H1 (cell line): ENCODE measurements at regions not wholly inside any gene's neighbourhood (a gene's known extent, or its start where the extent isn't known, plus 50 kb on each side); places are given as distances from the start of the nearest gene placed in this dataset.

Source experiments
- CTCF ChIA-PET: fragments of 300-600 bp; sonication (Branson Sonifier 250); formaldehyde crosslinking; loops from one replicate; lab custom pipeline; 2021; ENCODE audit not compliant: partially characterized antibody; lab: Charles Lee
- POLR2A ChIA-PET: fragments of 300-600 bp; sonication (Branson Sonifier 250); formaldehyde crosslinking; loops from one replicate; lab custom pipeline; 2021; ENCODE audit warnings: inconsistent platforms; ENCODE audit not compliant: partially characterized antibody; lab: Charles Lee
- DNase-seq, 2 experiments: peaks; one replicate each; pipeline versions ENCODE4 v3.0.0 to v3.0.0-alpha.2; 2010 to 2022; ENCODE audit warnings: low spot score in 2 of 2, low read depth in 1 of 2, mixed read lengths in 1 of 2
- FAIRE-seq: peaks from 2 replicates; lab custom pipeline; 2011; peaks lifted over from hg19 to GRCh38; lab: Jason Lieb, UNC
- H2AFZ ChIP-seq: 2 replicates; pipeline ENCODE4 v1.8.1; 2012; ENCODE audit warnings: low read length, inconsistent platforms
- H2AK5ac ChIP-seq: 2 replicates; pipeline ENCODE4 v1.6.1; 2013; ENCODE audit warnings: low read depth, low read length
- H2BK120ac ChIP-seq: replicated peaks from 2 replicates; pipeline ENCODE3; 2013; ENCODE audit warnings: low read depth, low read length, inconsistent platforms
- H2BK12ac ChIP-seq: 2 replicates; pipeline ENCODE4 v1.6.1; 2013; ENCODE audit warnings: low read depth, low read length
- H2BK15ac ChIP-seq: 2 replicates; pipeline ENCODE4 v1.6.1; 2013; ENCODE audit warnings: low read length
- H2BK20ac ChIP-seq: 2 replicates; pipeline ENCODE4 v1.6.1; 2013; ENCODE audit warnings: low read length
- H2BK5ac ChIP-seq: 2 replicates; pipeline ENCODE4 v1.6.1; 2013; ENCODE audit warnings: low read depth, low read length
- H3K14ac ChIP-seq: 2 replicates; pipeline ENCODE4 v1.6.1; 2013; ENCODE audit warnings: inconsistent platforms; ENCODE audit not compliant: insufficient read length
- H3K18ac ChIP-seq: 2 replicates; pipeline ENCODE4 v1.6.1; 2013; ENCODE audit warnings: low read length; ENCODE audit errors: extremely low read depth
- H3K23ac ChIP-seq: 2 replicates; pipeline ENCODE4 v1.6.1; 2013; ENCODE audit warnings: inconsistent platforms; ENCODE audit not compliant: insufficient read length
- H3K23me2 ChIP-seq: 2 replicates; pipeline ENCODE4 v1.6.1; 2013; ENCODE audit warnings: low read depth, low read length
- H3K27ac ChIP-seq: 2 replicates; pipeline ENCODE4 v1.6.1; 2011; ENCODE audit warnings: low read depth, low read length, inconsistent platforms
- H3K27me3 ChIP-seq, 4 experiments: replicated peaks in 1 of 4; 1 replicate in 1 of 4; 2 replicates in 3 of 4; pipeline versions ENCODE4 v1.6.1 to v1.8.1; 2011 to 2013; ENCODE audit warnings: low read length in 3 of 4, mild to moderate bottlenecking in 3 of 4, inconsistent platforms in 2 of 4, mixed read lengths in 2 of 4, moderate library complexity in 1 of 4; ENCODE audit not compliant: control insufficient read depth in 3 of 4, insufficient read depth in 3 of 4; ENCODE audit errors: extremely low read depth in 1 of 4
- H3K36me3 ChIP-seq, 4 experiments: 2 replicates each; pipeline versions ENCODE4 v1.6.1 to v1.8.1; 2011 to 2013; ENCODE audit warnings: mild to moderate bottlenecking in 4 of 4, low read length in 3 of 4, moderate library complexity in 2 of 4, control low read depth in 1 of 4, inconsistent platforms in 1 of 4; ENCODE audit not compliant: insufficient read depth in 4 of 4, control insufficient read depth in 2 of 4
- H3K4ac ChIP-seq: replicated peaks from 2 replicates; pipeline ENCODE3; 2013; ENCODE audit warnings: low read length, low read depth, mixed read lengths, inconsistent platforms; ENCODE audit not compliant: insufficient read length
- H3K4me1 ChIP-seq, 4 experiments: replicated peaks in 1 of 4; 1 replicate in 1 of 4; 2 replicates in 3 of 4; pipeline versions ENCODE4 v1.6.1 to v1.8.1; 2011 to 2013; ENCODE audit warnings: low read length in 3 of 4, inconsistent platforms in 2 of 4, mixed read lengths in 1 of 4; ENCODE audit not compliant: insufficient read depth in 4 of 4, control insufficient read depth in 3 of 4
- H3K4me2 ChIP-seq, 2 experiments: 2 replicates each; pipeline versions ENCODE4 v1.6.1 to v1.8.1; 2011 to 2013; ENCODE audit warnings: low read depth in 2 of 2, low read length in 2 of 2, control low read depth in 1 of 2, inconsistent platforms in 1 of 2, mild to moderate bottlenecking in 1 of 2; ENCODE audit not compliant: insufficient read depth in 1 of 2
- H3K4me3 ChIP-seq, 4 experiments: fragments of 200-600, 300-600 bp in 1 of 4; sonication (generic), shearing (Covaris generic), sonication (Bioruptor Twin) in 1 of 4; 2 replicates each; pipeline versions ENCODE4 v1.5.1 to v1.8.1; 2011 to 2016; ENCODE audit warnings: low read length in 4 of 4, low read depth in 3 of 4, control low read depth in 2 of 4, inconsistent platforms in 2 of 4, mild to moderate bottlenecking in 2 of 4, mixed read lengths in 1 of 4, moderate library complexity in 1 of 4; ENCODE audit not compliant: insufficient read depth in 2 of 4; ENCODE audit errors: extremely low read depth in 1 of 4
- H3K56ac ChIP-seq: replicated peaks from 2 replicates; pipeline ENCODE3; 2013; ENCODE audit warnings: low read depth, mild to moderate bottlenecking, mixed read lengths, low read length, inconsistent platforms; ENCODE audit not compliant: insufficient read length
- H3K79me1 ChIP-seq: 2 replicates; pipeline ENCODE4 v1.6.1; 2013; ENCODE audit warnings: low read depth, low read length, control low read depth
- H3K79me2 ChIP-seq, 2 experiments: 2 replicates each; pipeline versions ENCODE4 v1.6.1 to v1.8.1; 2012 to 2013; ENCODE audit warnings: low read length in 2 of 2, mild to moderate bottlenecking in 2 of 2, inconsistent platforms in 1 of 2; ENCODE audit not compliant: insufficient read depth in 2 of 2, control insufficient read depth in 1 of 2
- H3K9ac ChIP-seq, 4 experiments: replicated peaks in 1 of 4; 1 replicate in 1 of 4; 2 replicates in 3 of 4; pipeline versions ENCODE4 v1.6.1 to v1.8.1; 2011 to 2013; ENCODE audit warnings: low read depth in 3 of 4, low read length in 3 of 4, control low read depth in 2 of 4, mild to moderate bottlenecking in 2 of 4, moderate library complexity in 2 of 4, inconsistent platforms in 1 of 4; ENCODE audit errors: extremely low read depth in 1 of 4
- H3K9me3 ChIP-seq, 2 experiments: 2 replicates each; pipeline versions ENCODE4 v1.6.1 to v1.8.1; 2012 to 2013; ENCODE audit warnings: mild to moderate bottlenecking in 2 of 2, moderate library complexity in 2 of 2, control low read depth in 1 of 2, inconsistent platforms in 1 of 2, low read depth in 1 of 2, low read length in 1 of 2, mixed read lengths in 1 of 2; ENCODE audit not compliant: insufficient read depth in 2 of 2
- H4K20me1 ChIP-seq, 2 experiments: replicated peaks in 1 of 2; 2 replicates each; pipeline versions ENCODE3 to v1.8.1; 2011 to 2013; ENCODE audit warnings: inconsistent platforms in 2 of 2, low read length in 2 of 2, mild to moderate bottlenecking in 1 of 2; ENCODE audit not compliant: insufficient read depth in 2 of 2, control insufficient read depth in 1 of 2
- H4K5ac ChIP-seq: 2 replicates; pipeline ENCODE4 v1.6.1; 2013; ENCODE audit warnings: low read length, low read depth, mixed read lengths, inconsistent platforms; ENCODE audit not compliant: insufficient read length
- H4K8ac ChIP-seq: 2 replicates; pipeline ENCODE4 v1.8.0; 2013; ENCODE audit warnings: mild to moderate bottlenecking, moderate library complexity, low read length, inconsistent platforms; ENCODE audit not compliant: insufficient read depth; ENCODE audit errors: extremely low read depth
- H4K91ac ChIP-seq: replicated peaks from 2 replicates; pipeline ENCODE3; 2013; ENCODE audit warnings: low read length, mixed read lengths, inconsistent platforms; ENCODE audit not compliant: insufficient read length
- BACH1 ChIP-seq: IDR thresholded peaks from 2 replicates; pipeline ENCODE4 v1.6.1; 2012; ENCODE audit warnings: low read length, improper control_type of control experiment
- BRCA1 ChIP-seq: IDR thresholded peaks from 2 replicates; pipeline ENCODE4 v1.6.1; 2012; ENCODE audit warnings: low read depth, low read length, improper control_type of control experiment
- CBX8 ChIP-seq: fragments of 300-800, 300-1000 bp; sonication (generic); IDR thresholded peaks from 2 replicates; pipeline ENCODE4 v1.7.1; 2016; ENCODE audit warnings: low read depth, low read length, borderline replicate concordance
- GABPA ChIP-seq: IDR thresholded peaks from 2 replicates; pipeline ENCODE4 v1.6.1; 2011; ENCODE audit warnings: mild to moderate bottlenecking, low read length, moderate library complexity, borderline replicate concordance; ENCODE audit not compliant: insufficient read depth
- NANOG ChIP-seq: IDR thresholded peaks from 2 replicates; pipeline ENCODE4 v1.6.1; 2011; ENCODE audit warnings: low read length, low read depth, mild to moderate bottlenecking, inconsistent platforms; ENCODE audit not compliant: insufficient read depth, poor library complexity, severe bottlenecking
- PHF8 ChIP-seq: fragments of 200-600 bp; sonication (generic); conservative IDR thresholded peaks from 2 replicates; pipeline ENCODE4 v1.7.1; 2012; ENCODE audit warnings: low read depth, mild to moderate bottlenecking, inconsistent platforms, low read length, moderate library complexity
- RXRA ChIP-seq: IDR thresholded peaks from 2 replicates; pipeline ENCODE4 v1.6.1; 2011; ENCODE audit warnings: low read depth, mild to moderate bottlenecking, low read length, moderate library complexity; ENCODE audit not compliant: insufficient read depth
- SUZ12 ChIP-seq: fragments of 200-600 bp; sonication (generic); IDR thresholded peaks from 2 replicates; pipeline ENCODE4 v1.6.1; 2012; ENCODE audit warnings: mild to moderate bottlenecking, inconsistent platforms, low read length, moderate library complexity, mixed read lengths
- TAF1 ChIP-seq: IDR thresholded peaks from 2 replicates; pipeline ENCODE4 v1.6.1; 2011; ENCODE audit warnings: mild to moderate bottlenecking, low read depth, low read length
- TCF12 ChIP-seq: IDR thresholded peaks from 2 replicates; pipeline ENCODE4 v1.6.1; 2011; ENCODE audit warnings: low read depth, mild to moderate bottlenecking, low read length
- WGBS, 2 experiments: shearing (Covaris generic) in 1 of 2; methylation state at CpG; one replicate each; pipeline versions ENCODE4 v1.1.6 to v1.1.7; 2013 to 2015; ENCODE audit warnings: low lambda C conversion rate in 2 of 2, mixed read lengths in 2 of 2, inconsistent platforms in 1 of 2, low coverage in 1 of 2, missing lambda C conversion rate in 1 of 2; ENCODE audit not compliant: insufficient replicate concordance in 2 of 2, insufficient coverage in 1 of 2, insufficient read length in 1 of 2; ENCODE audit errors: extremely low coverage in 1 of 2, missing lambda C conversion rate in 1 of 2; 5-methylcytosine and 5-hydroxymethylcytosine counted together
- TF ChIP-seq, protein P1 (sequence below): IDR thresholded peaks from 2 replicates; pipeline ENCODE4 v1.6.1; 2012; ENCODE audit warnings: low read length, inconsistent platforms
- TF ChIP-seq, protein P2 (sequence below): IDR thresholded peaks from 2 replicates; pipeline ENCODE4 v1.6.1; 2011; ENCODE audit warnings: low read depth, mild to moderate bottlenecking, low read length; ENCODE audit not compliant: insufficient read depth

DNA sequence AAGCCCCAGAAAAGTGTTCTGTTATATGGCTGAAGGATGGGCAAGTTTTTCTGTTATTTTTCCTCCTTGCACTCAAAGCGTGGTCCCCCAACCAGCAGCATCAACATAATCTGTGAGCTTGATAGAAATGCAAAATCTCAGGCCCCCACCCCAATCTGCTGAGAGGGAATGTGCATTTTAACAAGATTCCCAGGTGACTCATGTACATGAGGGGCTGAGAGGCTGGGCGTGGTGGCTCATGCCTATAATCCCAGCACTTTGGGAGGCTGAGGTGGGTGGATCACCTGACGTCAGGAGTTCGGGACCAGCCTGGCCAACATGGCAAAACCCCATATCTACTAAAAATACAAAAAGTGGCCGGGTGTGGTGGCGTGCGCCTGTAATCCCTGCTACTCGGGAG, 326.8 kb upstream of the PODXL start:
- H2AFZ ChIP-seq, result no peak overlapping the region
- H3K4ac ChIP-seq, result no peak overlapping the region
- H3K27me3 ChIP-seq, result no peaks in the 10 kb centered on the region; a peak in 1 of 7 replicates
- ChIA-PET CTCF (interaction anchor here (1.0 to 3.6 kb wide), 4 partner anchors 24 to 194 kb away, joined by 3 to 20 read pairs (median 3); no protein-coding TSS in a partner anchor), POLR2A (interaction anchor here (0.6 to 1.0 kb wide), 2 partner anchors 17 to 531 kb away, joined by 3 to 4 read pairs; no protein-coding TSS in a partner anchor)
- no peaks in the 10 kb centered on the region for H4K20me1 ChIP-seq
- H4K5ac ChIP-seq, result no peak overlapping the region
- H3K18ac ChIP-seq, result no peak overlapping the region
- H3K4me1 ChIP-seq, result no peaks in the 10 kb centered on the region; a peak in 1 of 7 replicates
- H3K23ac ChIP-seq, result no peak overlapping the region
- no peak overlapping the region for H2AK5ac ChIP-seq
- H4K91ac ChIP-seq, result no peak overlapping the region
- no peak overlapping the region for H2BK20ac ChIP-seq
- no peak overlapping the region for H3K4me3 ChIP-seq
- H3K4me2 ChIP-seq, result no peak overlapping the region
- H2BK15ac ChIP-seq, result no peak overlapping the region
- H3K9ac ChIP-seq, result no peak overlapping the region
- H3K23me2 ChIP-seq, result peaks cover 2% of the 10 kb centered on the region; the same call in 1 of the 2 replicates
- H3K36me3 ChIP-seq, result no peaks in the 10 kb centered on the region; a peak in 1 of 8 replicates
- no peaks in the 10 kb centered on the region for H3K79me2 ChIP-seq
- H3K56ac ChIP-seq, result no peak overlapping the region
- no peaks in the 10 kb centered on the region for H3K79me1 ChIP-seq
- no peak overlapping the region for H2BK5ac ChIP-seq
- H4K8ac ChIP-seq, result no peak overlapping the region
- no peak overlapping the region for H3K27ac ChIP-seq
- no peak overlapping the region for H2BK120ac ChIP-seq
- no peak for DNase-seq
- H2BK12ac ChIP-seq, result no peak overlapping the region
- H3K14ac ChIP-seq, result no peak overlapping the region
- 88% methylated on average over 8 of the region's 8 CpGs; no CpG with 5 or more reads in 1 of the 2 experiments for WGBS, 2 experiments
- peaks cover 5 to 9% of the 10 kb centered on the region in 2 experiments; a peak in 3 of 4 replicates for H3K9me3 ChIP-seq
- no peak for FAIRE-seq
- TF ChIP-seq CBX8, result no peak
- TF ChIP-seq RXRA, result no peak
- no peak for TF ChIP-seq NANOG
- no peak for TF ChIP-seq TCF12
- TF ChIP-seq BACH1, result no peak
- TF ChIP-seq TAF1, result no peak
- no peak for TF ChIP-seq GABPA
- TF ChIP-seq PHF8, result no peak
- no peak for TF ChIP-seq SUZ12
- TF ChIP-seq, protein P1, sequence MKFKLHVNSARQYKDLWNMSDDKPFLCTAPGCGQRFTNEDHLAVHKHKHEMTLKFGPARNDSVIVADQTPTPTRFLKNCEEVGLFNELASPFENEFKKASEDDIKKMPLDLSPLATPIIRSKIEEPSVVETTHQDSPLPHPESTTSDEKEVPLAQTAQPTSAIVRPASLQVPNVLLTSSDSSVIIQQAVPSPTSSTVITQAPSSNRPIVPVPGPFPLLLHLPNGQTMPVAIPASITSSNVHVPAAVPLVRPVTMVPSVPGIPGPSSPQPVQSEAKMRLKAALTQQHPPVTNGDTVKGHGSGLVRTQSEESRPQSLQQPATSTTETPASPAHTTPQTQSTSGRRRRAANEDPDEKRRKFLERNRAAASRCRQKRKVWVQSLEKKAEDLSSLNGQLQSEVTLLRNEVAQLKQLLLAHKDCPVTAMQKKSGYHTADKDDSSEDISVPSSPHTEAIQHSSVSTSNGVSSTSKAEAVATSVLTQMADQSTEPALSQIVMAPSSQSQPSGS, result no peak
- TF ChIP-seq, protein P2, sequence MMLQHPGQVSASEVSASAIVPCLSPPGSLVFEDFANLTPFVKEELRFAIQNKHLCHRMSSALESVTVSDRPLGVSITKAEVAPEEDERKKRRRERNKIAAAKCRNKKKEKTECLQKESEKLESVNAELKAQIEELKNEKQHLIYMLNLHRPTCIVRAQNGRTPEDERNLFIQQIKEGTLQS, result no peak
- TF ChIP-seq BRCA1, result no peak
